Activated naive CD8-positive, alpha-beta T cell treated with anti-CD3 and anti-CD28 coated beads, Interleukin-2, amount 50 U/mL, for 24 hours (primary cell): ENCODE measurements at regions not wholly inside any gene's neighbourhood (a gene's known extent, or its start where the extent isn't known, plus 50 kb on each side); places are given as distances from the start of the nearest gene placed in this dataset.

Experiments
- ATAC-seq: fragments of 150-1000 bp; cut with Tn5 transposase; one replicate; pipeline ENCODE4 v1.10.0; 2021
- DNase-seq: peaks from one replicate; pipeline ENCODE4 v3.0.0; 2021
- H3K27ac Mint-ChIP-seq: one replicate; pipeline ENCODE4 v1.8.0; 2021; ENCODE audit warnings: mild to moderate bottlenecking, mixed read lengths
- H3K27me3 Mint-ChIP-seq: one replicate; pipeline ENCODE4 v1.8.0; 2021; ENCODE audit warnings: mixed read lengths
- H3K36me3 Mint-ChIP-seq: one replicate; pipeline ENCODE4 v1.8.0; 2021; ENCODE audit warnings: low read depth, mixed read lengths
- H3K4me1 Mint-ChIP-seq: one replicate; pipeline ENCODE4 v1.8.0; 2021; ENCODE audit warnings: mixed read lengths
- H3K4me3 Mint-ChIP-seq: one replicate; pipeline ENCODE4 v1.8.0; 2021; ENCODE audit warnings: mild to moderate bottlenecking, moderate library complexity, mixed read lengths
- H3K9me3 Mint-ChIP-seq: one replicate; pipeline ENCODE4 v1.8.0; 2021; ENCODE audit warnings: mixed read lengths

GRCh38 chr9:118967901-118968300 lies 401.3 kb downstream of the BRINP1 start:
- H3K9me3 Mint-ChIP-seq = peaks cover 22% of the 10 kb centered on the region
- no peak overlapping the region for H3K27ac Mint-ChIP-seq
- no peak for ATAC-seq

GRCh38 chr9:118975736-118976135 lies 393.5 kb downstream of the BRINP1 start:
- H3K27me3 Mint-ChIP-seq = no peaks in the 10 kb centered on the region
- H3K4me3 Mint-ChIP-seq = no peak overlapping the region
- no peaks in the 10 kb centered on the region for H3K36me3 Mint-ChIP-seq
- DNase-seq = no peak
- ATAC-seq = no peak
- H3K4me1 Mint-ChIP-seq = no peaks in the 10 kb centered on the region
- no peak overlapping the region for H3K27ac Mint-ChIP-seq
- peaks cover 10% of the 10 kb centered on the region for H3K9me3 Mint-ChIP-seq

More at GRCh38 chr9:118967901-118968300, 401.3 kb downstream of the BRINP1 start:
- no peaks in the 10 kb centered on the region for H3K27me3 Mint-ChIP-seq
- no peaks in the 10 kb centered on the region for H3K4me1 Mint-ChIP-seq
- DNase-seq = no peak
- H3K36me3 Mint-ChIP-seq = no peaks in the 10 kb centered on the region
- no peak overlapping the region for H3K4me3 Mint-ChIP-seq

GRCh38 chr9:118976160-118976559 lies 393.1 kb downstream of the BRINP1 start:
- Mint-ChIP-seq H3K36me3 (no peaks in the 10 kb centered on the region), H3K4me1 (no peaks in the 10 kb centered on the region), H3K4me3 (no peak overlapping the region), H3K27me3 (no peaks in the 10 kb centered on the region), H3K9me3 (peaks cover 9% of the 10 kb centered on the region), H3K27ac (no peak overlapping the region)
- ATAC-seq (no peak), DNase-seq (no peak)

DNA sequence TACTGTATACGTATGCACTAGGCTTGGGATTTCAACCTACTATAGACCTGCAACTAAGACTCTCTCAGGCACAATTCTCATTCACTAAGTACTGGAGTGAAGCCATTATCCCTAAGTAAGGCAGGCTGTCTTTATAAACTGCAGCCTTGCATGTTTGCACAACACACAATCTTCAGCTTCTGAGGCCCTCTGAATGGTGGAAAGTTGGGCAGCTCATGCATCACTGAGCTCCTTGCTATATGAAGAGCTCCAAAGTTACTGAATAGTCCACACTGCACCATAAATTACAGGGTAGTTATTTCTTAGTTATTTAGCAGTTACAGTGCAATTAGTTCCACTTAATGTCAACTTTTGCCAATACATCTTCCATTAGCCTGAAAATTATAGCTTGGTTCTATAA lies 384.6 kb downstream of the BRINP1 start:
- H3K9me3 Mint-ChIP-seq = peaks cover 6% of the 10 kb centered on the region
- no peak overlapping the region for H3K27ac Mint-ChIP-seq
- ATAC-seq (no peak), DNase-seq (no peak)
- H3K4me3 Mint-ChIP-seq = no peak overlapping the region
- H3K4me1 Mint-ChIP-seq = no peaks in the 10 kb centered on the region
- H3K36me3 Mint-ChIP-seq = no peaks in the 10 kb centered on the region
- H3K27me3 Mint-ChIP-seq = no peaks in the 10 kb centered on the region

DNA sequence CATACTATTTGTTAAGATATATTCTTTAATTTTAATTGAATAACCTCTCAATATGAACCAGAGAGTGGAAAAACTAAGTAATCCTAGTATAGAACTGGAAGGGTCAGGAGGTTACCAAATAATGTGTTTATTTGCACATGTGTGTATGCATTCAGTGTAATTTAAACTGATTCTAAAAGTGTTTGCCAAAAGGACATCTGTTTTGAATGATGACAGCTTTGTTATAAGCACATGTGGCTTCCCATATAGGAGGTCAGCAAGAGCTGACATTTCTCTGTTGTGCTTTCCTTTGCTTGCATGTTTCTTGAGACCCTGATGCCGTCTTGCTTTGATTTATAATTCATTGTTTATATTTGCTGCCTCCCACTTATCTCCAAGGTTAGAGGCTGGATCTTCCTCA lies 383.4 kb downstream of the BRINP1 start:
- H3K27me3 Mint-ChIP-seq = no peaks in the 10 kb centered on the region
- no peak overlapping the region for H3K4me3 Mint-ChIP-seq
- DNase-seq = no peak
- ATAC-seq = no peak
- no peak overlapping the region for H3K27ac Mint-ChIP-seq
- no peaks in the 10 kb centered on the region for H3K36me3 Mint-ChIP-seq
- H3K9me3 Mint-ChIP-seq = peaks cover 10% of the 10 kb centered on the region
- H3K4me1 Mint-ChIP-seq = no peaks in the 10 kb centered on the region

DNA sequence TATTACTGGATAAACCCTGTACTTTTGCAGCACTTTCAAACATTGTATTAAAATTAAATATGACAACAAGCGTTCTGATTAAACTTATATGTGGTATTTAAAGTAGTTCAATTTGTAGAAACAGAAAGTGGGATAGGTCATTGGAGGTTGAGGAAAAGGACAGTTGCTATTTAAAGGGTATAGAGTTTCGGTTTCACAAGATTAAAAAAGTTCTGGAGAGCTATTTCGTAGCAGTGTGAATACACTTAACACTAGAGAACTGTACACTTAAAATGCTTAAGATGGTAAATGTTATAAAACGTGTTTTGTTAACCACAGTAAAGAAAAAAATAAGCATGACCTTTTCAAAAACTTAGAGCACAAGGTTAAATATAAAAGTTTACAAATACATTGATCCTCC lies 382.1 kb downstream of the BRINP1 start:
- H3K4me3 Mint-ChIP-seq = no peak overlapping the region
- H3K36me3 Mint-ChIP-seq = no peaks in the 10 kb centered on the region
- H3K27ac Mint-ChIP-seq = no peak overlapping the region
- H3K4me1 Mint-ChIP-seq = no peaks in the 10 kb centered on the region
- no peaks in the 10 kb centered on the region for H3K27me3 Mint-ChIP-seq
- H3K9me3 Mint-ChIP-seq = peaks cover 5% of the 10 kb centered on the region
- DNase-seq (no peak), ATAC-seq (no peak)

DNA sequence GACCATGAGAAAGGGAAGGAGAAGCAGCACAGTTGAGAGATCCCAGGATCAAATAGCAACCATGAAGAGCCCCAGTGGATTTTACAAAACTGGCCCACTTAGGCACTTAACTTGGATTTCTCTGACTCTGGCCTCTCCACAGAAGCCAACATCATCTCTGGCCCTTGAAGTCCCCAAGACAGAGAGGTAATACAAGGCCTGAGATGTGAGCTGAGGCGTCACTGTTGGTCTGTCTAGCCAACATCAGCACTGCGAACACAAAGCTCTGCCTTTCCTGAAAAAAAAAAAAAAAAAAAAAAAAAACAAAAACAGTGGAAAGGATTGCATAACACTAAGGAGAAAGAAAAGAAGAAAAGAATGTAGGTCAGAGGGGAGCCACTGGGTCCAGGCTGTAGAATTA lies 378.3 kb downstream of the BRINP1 start:
- H3K27ac Mint-ChIP-seq = no peak overlapping the region
- DNase-seq = no peak
- no peak overlapping the region for H3K4me3 Mint-ChIP-seq
- no peak for ATAC-seq
- no peaks in the 10 kb centered on the region for H3K27me3 Mint-ChIP-seq
- peaks cover 5% of the 10 kb centered on the region for H3K9me3 Mint-ChIP-seq
- H3K4me1 Mint-ChIP-seq = no peaks in the 10 kb centered on the region
- no peaks in the 10 kb centered on the region for H3K36me3 Mint-ChIP-seq

DNA sequence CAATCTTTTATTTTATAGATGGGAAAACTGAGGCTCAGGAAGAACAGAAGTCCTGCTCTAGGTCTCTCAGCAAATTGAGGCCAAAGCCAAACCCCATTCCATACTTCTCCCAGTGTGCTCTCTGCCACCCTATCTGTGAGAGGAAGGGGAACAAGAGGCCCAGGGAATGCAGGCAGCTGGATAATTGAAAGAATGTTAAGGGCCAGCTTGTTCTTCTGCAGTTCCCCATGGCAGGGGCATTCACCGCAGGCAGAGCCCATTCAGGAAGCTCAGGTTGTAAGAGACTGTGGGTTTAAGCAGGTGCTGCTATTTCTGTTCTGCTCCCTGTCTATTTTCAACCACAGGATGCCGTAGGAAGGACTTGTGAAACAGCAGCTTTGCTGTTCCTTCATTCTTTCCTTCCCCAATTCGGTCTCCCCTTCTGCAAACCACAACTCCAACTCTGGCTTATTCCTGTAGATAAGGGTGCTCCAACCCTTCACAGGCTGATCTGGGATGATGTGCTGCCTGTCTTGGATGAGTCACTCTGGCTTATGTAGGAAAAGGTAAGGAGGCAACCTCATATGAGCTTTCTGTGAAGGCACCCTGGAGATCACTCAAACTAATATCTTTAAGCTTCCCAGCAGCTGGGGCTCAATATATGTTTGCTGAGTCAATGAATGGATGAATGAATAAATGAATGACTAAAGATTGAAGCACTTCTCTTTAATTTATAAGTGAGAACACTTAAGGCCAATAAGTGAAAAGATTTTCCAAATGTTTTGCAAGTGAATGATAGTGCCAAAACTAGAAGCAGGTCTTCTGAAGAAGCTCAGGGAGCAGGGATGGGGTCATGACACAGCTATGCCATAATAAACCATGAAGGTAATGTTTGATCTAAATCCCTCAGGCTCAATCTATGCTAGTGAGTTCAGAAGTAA lies 377.6 kb downstream of the BRINP1 start:
- DNase-seq (no peak), ATAC-seq (no peak)
- H3K36me3 Mint-ChIP-seq = no peaks in the 10 kb centered on the region
- H3K4me3 Mint-ChIP-seq = no peak overlapping the region
- no peaks in the 10 kb centered on the region for H3K27me3 Mint-ChIP-seq
- no peaks in the 10 kb centered on the region for H3K4me1 Mint-ChIP-seq
- H3K27ac Mint-ChIP-seq = no peak overlapping the region
- H3K9me3 Mint-ChIP-seq = peaks cover 5% of the 10 kb centered on the region

DNA sequence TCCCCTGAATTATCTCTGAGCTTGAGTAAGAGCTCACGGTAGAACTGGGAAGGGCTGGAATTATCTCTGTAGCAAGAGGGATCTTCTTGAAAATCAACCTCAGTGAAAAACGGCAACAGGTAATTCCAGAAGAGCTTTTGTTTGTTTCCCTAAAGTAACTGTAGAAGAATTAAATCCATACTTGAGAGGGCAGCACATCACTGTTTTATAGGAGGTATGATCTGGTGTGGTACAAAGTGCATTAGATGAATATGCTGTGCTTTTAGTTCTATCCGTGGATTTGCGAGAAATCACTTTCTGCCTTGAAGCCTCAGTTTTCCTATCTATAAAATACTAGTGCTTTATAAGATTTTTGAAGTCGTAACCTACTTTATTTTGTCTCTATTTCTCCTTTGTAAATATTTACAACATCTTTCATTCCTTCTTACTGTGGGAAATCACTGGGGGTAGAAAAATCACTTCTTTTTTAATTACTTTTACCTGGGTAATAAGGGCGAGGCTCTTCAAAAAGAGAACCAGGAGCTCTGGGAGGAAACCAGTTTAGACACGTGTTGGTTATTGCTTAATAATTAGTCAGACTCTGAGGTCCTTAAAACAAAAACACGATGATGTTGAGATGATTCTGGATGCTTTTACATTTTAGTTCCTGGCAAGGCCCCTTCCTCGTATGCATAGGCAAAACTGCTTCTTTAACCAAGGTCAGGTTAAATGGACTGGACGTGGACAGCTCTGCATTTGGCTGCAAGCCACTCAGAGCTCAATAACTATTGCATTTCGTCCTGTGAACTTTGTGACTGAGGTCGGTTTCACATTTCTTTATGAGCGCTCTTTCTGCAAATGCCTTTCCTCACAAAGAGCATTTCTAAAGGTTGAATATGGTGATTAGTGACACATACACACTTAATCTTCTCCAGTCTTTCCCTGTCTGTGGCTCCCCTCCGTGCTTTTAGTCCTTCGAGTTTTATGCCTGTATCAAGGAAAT lies 376.1 kb downstream of the BRINP1 start:
- Mint-ChIP-seq H3K9me3 (peaks cover 5% of the 10 kb centered on the region), H3K4me3 (no peak overlapping the region), H3K27me3 (no peaks in the 10 kb centered on the region), H3K27ac (no peak overlapping the region), H3K4me1 (no peaks in the 10 kb centered on the region), H3K36me3 (no peaks in the 10 kb centered on the region)
- ATAC-seq = no peak
- DNase-seq = no peak

DNA sequence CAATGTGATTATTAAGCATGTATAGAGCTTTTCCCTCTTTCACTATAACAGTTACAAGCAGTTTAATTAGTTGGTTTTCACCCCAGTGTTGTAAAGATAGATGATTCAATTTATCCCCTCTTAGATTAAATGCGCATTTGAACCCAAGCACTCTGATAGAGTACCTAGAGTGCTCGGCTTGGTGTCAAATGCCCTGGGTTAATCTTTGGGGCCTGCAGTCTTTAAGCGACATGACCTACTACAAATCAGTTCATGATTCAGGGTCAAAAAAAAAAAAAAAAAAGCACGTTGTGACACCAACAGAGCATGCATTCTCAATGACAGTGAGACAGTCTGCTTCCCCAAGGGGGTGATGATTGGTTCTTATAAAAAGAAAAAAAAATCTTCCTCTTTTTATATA lies 375.3 kb downstream of the BRINP1 start:
- ATAC-seq (no peak), DNase-seq (no peak)
- no peaks in the 10 kb centered on the region for H3K4me1 Mint-ChIP-seq
- H3K9me3 Mint-ChIP-seq = peaks cover 5% of the 10 kb centered on the region
- no peaks in the 10 kb centered on the region for H3K36me3 Mint-ChIP-seq
- no peak overlapping the region for H3K4me3 Mint-ChIP-seq
- H3K27ac Mint-ChIP-seq = no peak overlapping the region
- H3K27me3 Mint-ChIP-seq = no peaks in the 10 kb centered on the region

- no peak overlapping the region for H3K4me3 Mint-ChIP-seq
- ATAC-seq = no peak
- H3K36me3 Mint-ChIP-seq = no peaks in the 10 kb centered on the region
- no peaks in the 10 kb centered on the region for H3K27me3 Mint-ChIP-seq
- H3K27ac Mint-ChIP-seq = no peak overlapping the region
- no peaks in the 10 kb centered on the region for H3K4me1 Mint-ChIP-seq
- no peak for DNase-seq
- H3K9me3 Mint-ChIP-seq = peaks cover 4% of the 10 kb centered on the region
Observed at GRCh38 chr9:119002491-119002890, 366.7 kb downstream of the BRINP1 start.

- ATAC-seq (no peak), DNase-seq (no peak)
- Mint-ChIP-seq H3K4me1 (no peaks in the 10 kb centered on the region), H3K36me3 (no peaks in the 10 kb centered on the region), H3K27ac (no peak overlapping the region), H3K27me3 (no peaks in the 10 kb centered on the region), H3K4me3 (no peak overlapping the region), H3K9me3 (peaks cover 4% of the 10 kb centered on the region)
Observed at GRCh38 chr9:119003201-119003611, 366.0 kb downstream of the BRINP1 start.

- Mint-ChIP-seq H3K4me1 (no peaks in the 10 kb centered on the region), H3K9me3 (peaks cover 4% of the 10 kb centered on the region), H3K4me3 (no peak overlapping the region), H3K27ac (no peak overlapping the region), H3K36me3 (no peaks in the 10 kb centered on the region), H3K27me3 (no peaks in the 10 kb centered on the region)
- ATAC-seq = no peak
- no peak for DNase-seq
Observed at GRCh38 chr9:119003882-119004617, 365.2 kb downstream of the BRINP1 start.

GRCh38 chr9:119004618-119004990 lies 364.6 kb downstream of the BRINP1 start:
- Mint-ChIP-seq H3K27ac (no peak overlapping the region), H3K9me3 (peaks cover 4% of the 10 kb centered on the region), H3K4me3 (no peak overlapping the region), H3K4me1 (no peaks in the 10 kb centered on the region), H3K27me3 (no peaks in the 10 kb centered on the region), H3K36me3 (no peaks in the 10 kb centered on the region)
- ATAC-seq = no peak
- DNase-seq = no peak
